Gastrocnemius medialis (tissue), 4 donors: ENCODE measurements at regions not wholly inside any gene's neighbourhood (a gene's known extent, or its start where the extent isn't known, plus 50 kb on each side); places are given as distances from the start of the nearest gene placed in this dataset.

ENCODE experiments used
- CTCF ChIP-seq, 5 experiments: fragments of 450-650 bp in 3 of 5; fragments of 200-600 bp in 2 of 5; sonication (generic) in 2 of 5; IDR thresholded peaks in 4 of 5; conservative IDR thresholded peaks in 1 of 5; 1 replicate in 4 of 5; 2 replicates in 1 of 5; pipeline ENCODE4 v1.5.1; 2016 to 2019; ENCODE audit warnings: antibody characterized with exemption in 5 of 5, mild to moderate bottlenecking in 3 of 5, moderate library complexity in 3 of 5
- POLR2A ChIP-seq, 2 donors: fragments of 450-650 bp; IDR thresholded peaks; one replicate each; pipeline ENCODE4 v1.6.1; 2017; ENCODE audit warnings: antibody characterized with exemption in 2 of 2, mild to moderate bottlenecking in 2 of 2, moderate library complexity in 2 of 2

DNA sequence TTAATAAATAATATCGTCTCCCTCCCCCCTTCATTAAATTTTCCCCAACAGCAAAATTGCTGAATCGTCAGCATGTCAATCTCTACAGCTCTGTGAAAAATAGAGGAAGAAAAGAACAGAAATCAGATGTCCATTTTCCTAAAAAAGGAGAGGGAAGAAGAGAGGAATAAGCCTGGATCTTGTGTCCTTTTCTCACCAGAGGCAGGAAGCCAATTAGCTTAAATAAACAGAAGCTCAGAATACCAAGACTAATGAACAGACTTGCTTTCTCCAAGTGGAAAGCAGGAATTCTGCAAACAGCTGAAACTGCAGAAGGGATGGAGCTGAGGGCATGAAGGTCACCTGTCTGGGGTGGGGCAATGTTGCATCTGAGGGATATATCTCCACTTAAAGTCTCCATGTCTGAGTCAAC lies 265.7 kb downstream of the CCDC85A start:
- no peak for TF ChIP-seq CTCF (IDR thresholded peaks at IDR 0.05 in 4 of 5, conservative IDR thresholded peaks at IDR 0.05 in 1 of 5)
- no peak for TF ChIP-seq POLR2A (IDR thresholded peaks at IDR 0.05)
